ENCODE measurements at regions not wholly inside any gene's neighbourhood (a gene's known extent, or its start where the extent isn't known, plus 50 kb on each side); places are given as distances from the start of the nearest gene placed in this dataset.

DNA sequence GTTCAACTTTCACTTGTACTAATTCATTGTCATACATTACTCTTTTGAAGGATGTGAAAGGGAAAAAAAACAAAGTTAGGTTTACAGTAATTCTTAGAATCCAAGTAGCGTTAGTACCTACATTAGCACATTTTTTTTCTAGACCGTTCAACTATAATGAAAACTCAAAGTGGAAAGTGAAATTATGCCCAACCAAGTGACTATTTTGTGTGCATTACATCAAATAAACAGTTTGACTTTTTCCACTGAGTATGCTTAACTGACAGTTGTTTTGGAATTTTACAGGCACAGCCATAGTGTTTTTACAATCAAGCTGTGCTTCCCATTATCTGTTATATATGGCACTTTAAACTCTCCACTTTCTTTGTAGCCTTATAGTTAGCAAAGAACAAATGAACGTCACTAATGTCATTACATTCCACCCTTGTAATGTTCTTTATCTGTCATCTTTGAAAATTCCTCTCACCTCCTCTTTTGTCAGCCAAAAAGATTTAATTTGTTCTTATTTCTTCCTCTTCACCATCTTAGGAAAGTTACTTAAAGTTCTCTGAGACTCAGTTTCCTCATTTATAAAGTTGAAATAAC, 142.3 kb upstream of the SOX2 start (continued):
- TF ChIP-seq CHD7 (IDR thresholded peaks at IDR 0.05; ENCODE audit: insufficient replicate concordance, low read length) (no peak), ASH2L (IDR thresholded peaks at IDR 0.05; ENCODE audit: low read length) (no peak), CEBPB (IDR thresholded peaks at IDR 0.05; ENCODE audit: low read depth, low read length) (no peak), RXRA (IDR thresholded peaks at IDR 0.05; ENCODE audit: insufficient read depth, low read depth, low read length) (no peak), SIN3A (conservative IDR thresholded peaks at IDR 0.05 in 1 of 2, IDR thresholded peaks at IDR 0.05 in 1 of 2; ENCODE audit: low read depth in 1 of 2, low read length in 2 of 2) (no peak), EP300 (IDR thresholded peaks at IDR 0.05; ENCODE audit: borderline replicate concordance in 1 of 2, low read depth in 2 of 2, low read length in 2 of 2) (no peak), CTCF (IDR thresholded peaks at IDR 0.05; ENCODE audit: control extremely low read depth in 1 of 3, insufficient read depth in 1 of 3, low read depth in 1 of 3, low read length in 3 of 3) (no peak), CHD1 (IDR thresholded peaks at IDR 0.05; ENCODE audit: low read depth, low read length) (no peak), CREB1 (IDR thresholded peaks at IDR 0.05) (no peak)
